ENCODE measurements at regions not wholly inside any gene's neighbourhood (a gene's known extent, or its start where the extent isn't known, plus 50 kb on each side); places are given as distances from the start of the nearest gene placed in this dataset.
"Not testable (repeated sequence)": the region's sequence is repeated elsewhere in the genome, so short reads cannot be mapped to it uniquely, and the experiment has no call there.

DNA sequence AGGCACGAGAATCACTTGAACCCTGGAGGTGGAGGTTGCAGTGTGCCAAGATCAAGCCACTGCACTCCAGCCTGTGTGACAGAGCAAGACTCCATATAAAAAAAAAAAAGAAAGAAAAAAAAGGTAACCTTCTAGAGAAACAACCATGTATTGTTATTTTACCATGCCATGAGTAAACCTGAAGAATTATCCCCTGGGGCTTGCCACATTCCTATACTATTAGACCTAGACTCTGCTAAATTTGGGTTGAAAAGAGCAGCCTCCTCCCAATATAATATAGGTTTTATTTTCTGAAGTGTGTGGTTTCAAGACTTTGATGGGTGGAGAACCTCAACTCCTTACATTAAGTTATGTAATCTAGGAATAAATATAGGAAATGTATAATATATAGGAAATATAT, 118.0 kb upstream of the KCTD3 start:
- H3K4me3 ChIP-seq, H3K27ac ChIP-seq: not testable (repeated sequence)

DNA sequence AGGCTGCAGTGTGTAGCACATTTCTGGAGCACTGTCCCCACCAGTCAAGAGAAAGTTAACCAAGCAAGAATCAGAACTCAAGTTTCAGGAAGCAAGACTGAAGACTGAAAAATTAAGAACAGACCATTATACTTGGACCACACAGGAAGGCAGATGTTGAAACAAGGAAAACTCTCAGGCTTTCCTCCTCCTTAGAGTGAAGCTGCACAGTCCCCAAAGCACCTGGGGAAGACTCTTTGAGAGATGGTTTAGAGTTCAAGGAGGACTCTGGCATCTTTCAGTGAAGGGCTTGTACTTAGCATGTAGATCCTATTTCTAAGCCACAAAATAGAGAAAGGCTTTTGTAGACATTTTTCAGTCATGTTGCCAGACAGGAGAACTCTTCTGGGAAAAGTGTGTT, 113.7 kb upstream of the KCTD3 start:
- Histone ChIP-seq H3K4me3 (no peak overlapping the region), H3K27ac (no peak overlapping the region)

DNA sequence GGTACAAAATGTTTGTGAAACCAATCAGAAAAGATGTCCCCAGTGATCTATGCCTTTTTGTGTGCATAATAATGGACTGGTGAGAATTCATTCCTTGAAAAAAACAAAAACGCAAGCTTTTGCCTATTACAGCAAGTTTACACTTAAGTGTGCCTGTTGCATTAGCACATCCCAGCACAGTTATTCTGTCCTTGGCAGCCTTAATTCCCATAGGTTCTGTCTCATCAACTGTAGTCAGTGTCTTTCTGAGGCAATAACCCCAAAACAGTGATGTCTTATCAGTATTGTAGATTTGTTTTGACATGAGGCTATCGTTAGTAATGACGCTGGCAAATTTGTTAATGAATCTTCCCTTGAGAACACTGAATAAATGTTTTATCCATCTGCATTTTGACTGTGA, 109.9 kb upstream of the KCTD3 start:
- Histone ChIP-seq H3K4me3 (no peak overlapping the region), H3K27ac (no peak overlapping the region)

DNA sequence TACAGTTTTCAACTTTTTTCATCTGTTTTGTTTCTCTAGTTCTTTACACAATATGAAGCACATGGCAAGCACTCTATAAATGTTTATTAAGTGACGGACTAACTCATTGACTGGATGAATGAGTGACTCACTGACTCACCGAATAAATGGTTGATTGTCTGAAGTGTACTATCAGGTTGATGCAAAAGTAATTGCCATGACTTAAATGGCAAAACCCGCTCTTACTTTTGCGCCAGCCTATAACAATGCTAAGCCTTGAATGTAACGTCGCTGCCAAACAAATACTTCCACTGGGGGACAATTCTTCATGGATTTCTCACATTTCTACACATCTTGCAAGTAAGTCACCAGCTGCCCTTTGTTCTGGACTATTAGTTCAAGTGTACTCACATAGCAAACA, 109.0 kb upstream of the KCTD3 start:
- no peak overlapping the region for H3K4me3 ChIP-seq
- no peak overlapping the region for H3K27ac ChIP-seq

DNA sequence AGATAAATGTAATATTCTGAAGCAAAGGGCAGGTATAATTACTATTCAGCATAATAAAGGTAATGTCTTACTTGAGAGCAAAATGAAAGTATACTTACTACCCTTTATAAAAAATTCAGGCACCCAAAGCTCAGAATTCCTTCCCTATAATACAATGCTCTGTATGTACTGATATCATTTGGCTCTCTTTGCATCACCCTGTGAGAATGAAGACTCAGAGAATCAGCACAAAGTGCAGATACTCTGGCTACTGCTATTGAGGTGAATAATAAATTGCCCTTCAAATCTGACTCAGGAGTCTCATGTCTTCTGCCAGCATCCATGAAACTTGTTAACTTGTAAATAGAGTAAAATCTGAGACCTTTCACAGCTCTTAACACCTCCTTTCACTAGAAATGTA, 108.5 kb upstream of the KCTD3 start:
- no peak overlapping the region for H3K27ac ChIP-seq
- H3K4me3 ChIP-seq, result no peak overlapping the region

DNA sequence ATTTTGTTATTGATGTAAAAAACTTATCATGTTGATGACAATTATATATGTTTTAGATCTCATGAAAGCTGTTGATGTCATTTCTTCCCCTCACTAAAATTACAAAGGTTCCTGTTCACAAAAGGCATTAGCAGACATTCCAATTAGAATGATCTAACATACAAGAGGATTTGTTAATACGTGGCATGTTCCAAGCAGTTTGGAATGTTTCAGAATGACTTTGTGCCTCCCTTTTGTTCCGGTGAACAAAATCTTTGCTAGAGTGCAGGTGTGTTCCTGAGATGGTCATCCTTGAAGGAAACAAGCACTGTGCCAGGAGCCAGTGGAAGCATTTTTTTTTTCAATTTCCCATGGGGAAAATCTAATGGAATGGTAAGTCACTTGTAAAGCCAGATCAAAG, 108.0 kb upstream of the KCTD3 start:
- no peak overlapping the region for H3K4me3 ChIP-seq
- no peak overlapping the region for H3K27ac ChIP-seq

DNA sequence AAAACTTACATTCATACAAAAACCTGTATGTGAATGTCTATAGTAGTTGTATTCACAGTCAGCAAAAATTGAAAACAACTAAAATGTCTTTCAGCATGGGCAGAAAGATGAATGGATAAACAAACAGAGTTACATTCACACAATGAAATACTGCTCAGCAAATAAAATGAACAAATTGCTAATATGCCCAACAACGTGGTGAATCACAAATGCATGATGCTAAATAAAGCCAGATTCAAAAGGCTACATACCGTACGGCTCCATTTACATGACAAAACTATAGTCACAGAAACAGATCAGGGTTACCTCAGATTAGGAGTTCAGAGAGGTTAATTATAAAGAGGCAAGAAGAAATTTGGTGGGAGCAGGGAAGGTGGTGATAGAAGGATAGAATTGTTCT, 100.7 kb upstream of the KCTD3 start:
- no peak overlapping the region for H3K27ac ChIP-seq
- no peak overlapping the region for H3K4me3 ChIP-seq

DNA sequence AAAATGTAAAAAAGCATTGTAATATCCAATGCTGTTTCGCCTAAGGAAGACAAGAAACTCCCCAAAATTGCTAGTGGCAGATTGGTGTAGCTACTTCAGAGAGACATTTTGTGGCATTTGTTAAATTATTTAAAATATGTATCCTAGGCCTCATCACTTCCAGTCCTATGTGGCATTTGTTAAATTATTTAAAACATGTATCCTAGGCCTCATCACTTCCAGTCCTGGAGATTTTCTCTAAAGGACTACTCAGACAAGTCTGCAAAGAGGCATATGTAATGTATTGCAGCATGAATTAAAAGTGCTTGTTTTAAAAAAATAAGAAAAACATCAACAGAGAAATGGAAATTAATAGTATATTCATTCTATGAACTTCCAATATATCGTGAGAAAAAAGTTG, 95.6 kb upstream of the KCTD3 start:
- no peak overlapping the region for H3K4me3 ChIP-seq
- H3K27ac ChIP-seq, result no peak overlapping the region

DNA sequence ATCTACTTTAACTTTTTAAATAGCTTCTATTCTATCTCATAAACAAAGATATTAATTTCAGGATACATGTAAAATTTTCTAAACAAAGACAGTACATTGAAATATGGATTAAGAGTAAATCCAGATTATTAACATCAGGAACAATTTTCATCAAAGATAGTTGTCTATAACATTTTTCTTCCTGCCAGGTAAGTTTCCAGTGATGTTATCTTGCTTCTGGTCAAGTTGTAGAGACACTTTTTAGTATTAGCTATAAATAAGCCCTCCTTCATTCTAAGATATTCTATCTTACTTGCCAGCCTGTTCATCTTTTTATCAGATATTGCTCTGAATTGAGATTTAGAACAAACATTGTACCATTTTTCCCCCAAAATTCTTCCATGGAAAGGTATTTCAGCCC, 94.4 kb upstream of the KCTD3 start:
- no peak overlapping the region for H3K4me3 ChIP-seq
- no peak overlapping the region for H3K27ac ChIP-seq

DNA sequence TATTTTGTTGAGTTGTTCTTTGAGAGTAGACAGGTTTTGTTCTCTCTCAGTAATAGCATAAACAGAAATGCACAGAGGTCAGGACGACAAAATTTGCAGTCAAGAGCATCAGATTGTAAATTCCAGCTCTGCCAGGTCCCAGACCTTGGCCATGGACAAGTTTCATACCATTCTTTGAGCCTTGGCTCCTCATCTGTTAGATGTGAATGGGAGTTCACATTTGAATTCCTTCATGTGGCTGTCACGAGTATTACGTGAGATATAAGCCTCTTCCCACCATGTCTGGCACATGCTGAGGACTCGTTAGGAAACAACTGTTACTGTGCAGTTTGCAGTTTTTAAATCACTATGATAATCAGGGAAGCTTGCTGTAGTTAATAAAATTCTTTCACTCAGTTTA, 93.2 kb upstream of the KCTD3 start:
- Histone ChIP-seq H3K4me3 (no peak overlapping the region), H3K27ac (no peak overlapping the region)

DNA sequence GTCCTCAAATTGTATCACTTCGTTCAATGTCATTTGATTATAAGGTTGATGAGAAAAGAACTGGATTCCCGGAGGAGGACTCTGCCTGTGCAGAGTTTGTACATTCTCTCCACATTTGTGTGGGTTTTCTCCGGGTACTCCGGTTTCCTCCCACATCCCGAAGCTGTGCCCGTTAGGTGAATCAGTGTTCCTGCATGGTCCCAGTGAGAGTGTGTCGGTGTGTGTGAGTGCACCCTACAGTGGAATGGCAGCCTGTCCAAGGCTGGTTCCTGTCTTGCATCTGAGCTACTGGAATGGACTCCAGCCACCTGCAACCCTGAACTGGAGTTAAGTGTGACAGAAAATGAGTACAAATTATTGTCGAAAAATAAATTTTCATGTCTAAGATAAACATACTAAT, 92.2 kb upstream of the KCTD3 start:
- Histone ChIP-seq H3K4me3 (no peak overlapping the region), H3K27ac (no peak overlapping the region)

DNA sequence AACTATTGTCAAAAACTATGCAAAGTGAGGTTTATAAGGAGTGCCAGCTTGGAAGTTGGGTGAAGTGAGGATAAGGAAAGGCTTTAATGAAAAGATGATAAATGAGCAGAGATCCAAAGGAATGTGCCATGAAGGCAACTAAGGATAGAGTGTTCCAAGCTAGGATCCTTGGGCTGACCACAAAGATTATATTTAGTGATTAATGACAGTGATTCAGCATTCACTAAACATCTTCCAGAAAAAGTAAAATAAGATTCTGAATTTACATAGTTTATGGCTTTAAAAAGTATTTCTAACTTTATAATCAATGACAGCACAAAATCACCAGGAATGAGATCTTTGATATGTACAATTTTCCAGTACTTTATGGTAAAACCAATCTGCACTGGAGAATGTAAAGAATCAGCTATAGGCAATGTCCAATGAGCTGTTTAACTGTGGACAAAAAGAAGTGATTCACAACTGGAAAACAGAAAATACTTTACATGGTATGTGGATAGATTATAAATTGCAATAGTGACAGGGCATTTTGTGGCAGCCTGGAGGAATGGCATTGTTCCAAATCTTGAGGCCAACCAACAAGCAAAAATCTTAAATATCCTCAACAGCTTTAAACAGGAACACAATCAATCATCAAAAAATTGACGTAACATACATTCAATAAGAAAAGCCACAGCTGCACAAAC, 91.2 kb upstream of the KCTD3 start:
- H3K27ac ChIP-seq, result no peak overlapping the region

DNA sequence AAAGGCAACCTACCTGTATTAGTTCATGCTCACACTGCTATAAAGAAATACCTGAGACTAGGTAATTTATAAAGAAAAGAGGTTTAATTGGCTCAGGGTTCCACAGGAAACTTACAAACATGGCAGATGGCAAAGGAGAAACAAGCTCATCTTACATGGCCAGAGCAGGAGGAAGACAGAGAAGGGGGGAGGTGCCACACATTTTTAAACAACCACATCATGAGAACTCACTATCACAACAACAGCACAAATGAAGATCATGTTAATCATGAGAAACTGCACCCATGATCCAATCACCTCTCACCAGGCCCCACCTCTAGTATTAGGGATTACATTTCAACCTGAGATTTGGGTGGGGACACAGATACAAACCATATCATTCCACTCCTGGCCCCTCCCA, 90.6 kb upstream of the KCTD3 start:
- H3K27ac ChIP-seq, result no peak overlapping the region
- H3K4me3 ChIP-seq, result no peak overlapping the region

More for the DNA sequence above, 91.2 kb upstream of the KCTD3 start:
- no peak overlapping the region for H3K4me3 ChIP-seq

DNA sequence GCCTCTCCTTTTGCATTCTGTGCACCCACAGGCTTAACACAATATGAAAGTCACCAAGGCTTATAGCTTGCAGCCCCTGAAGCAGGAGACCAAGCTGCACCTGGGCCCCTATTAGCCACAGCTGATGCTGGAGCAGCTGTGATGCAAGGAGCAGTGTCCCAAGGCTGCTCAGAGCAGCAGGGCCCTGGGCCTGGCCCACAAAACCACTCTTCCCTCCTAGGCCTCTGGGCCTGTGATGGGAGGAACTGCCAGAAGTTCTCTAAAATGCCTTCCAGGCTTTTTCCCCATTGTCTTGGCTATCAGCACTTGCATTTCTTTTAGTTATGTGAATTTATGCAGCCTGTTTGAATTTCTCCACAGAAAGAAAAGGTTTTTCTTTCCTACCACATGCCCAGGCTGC, 89.5 kb upstream of the KCTD3 start:
- no peak overlapping the region for H3K4me3 ChIP-seq
- H3K27ac ChIP-seq, result no peak overlapping the region

DNA sequence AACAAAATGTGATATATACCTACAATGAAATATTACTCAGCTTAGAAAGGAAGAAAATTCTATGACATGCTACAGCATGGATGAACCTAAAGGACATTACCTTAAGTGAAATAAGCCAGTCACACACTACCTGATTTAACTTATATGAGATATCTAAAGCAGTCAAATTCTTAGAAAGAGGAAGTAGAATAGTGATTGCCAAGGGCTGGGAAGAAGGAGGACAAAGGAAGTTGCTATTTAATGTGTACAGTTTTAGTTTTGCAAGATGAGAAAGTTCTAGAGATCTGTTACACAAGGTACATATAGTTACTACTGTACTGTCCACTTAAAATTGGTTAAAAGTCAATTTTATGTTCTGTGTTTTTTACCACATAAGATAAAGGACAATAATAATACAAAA, 87.5 kb upstream of the KCTD3 start:
- Histone ChIP-seq H3K4me3 (no peak overlapping the region), H3K27ac (no peak overlapping the region)

DNA sequence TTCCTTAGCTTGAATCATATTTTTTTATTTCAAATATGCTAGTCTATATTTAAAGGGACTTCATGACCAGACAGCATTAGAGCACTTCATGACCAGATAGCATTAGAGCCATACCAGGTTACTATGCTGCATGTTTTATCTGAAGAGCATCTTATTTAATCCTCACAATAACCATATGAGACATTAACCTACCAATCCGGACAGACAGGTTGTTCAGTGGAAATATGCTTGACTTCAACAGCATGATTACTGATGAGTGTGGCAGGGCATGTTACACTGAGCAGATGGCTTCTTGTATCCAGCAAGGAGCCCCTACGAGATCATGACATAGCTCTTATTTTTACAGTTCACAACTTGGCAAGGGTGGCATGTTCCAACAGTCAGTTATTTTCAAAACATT, 85.0 kb upstream of the KCTD3 start:
- no peak overlapping the region for H3K4me3 ChIP-seq
- H3K27ac ChIP-seq, result no peak overlapping the region

DNA sequence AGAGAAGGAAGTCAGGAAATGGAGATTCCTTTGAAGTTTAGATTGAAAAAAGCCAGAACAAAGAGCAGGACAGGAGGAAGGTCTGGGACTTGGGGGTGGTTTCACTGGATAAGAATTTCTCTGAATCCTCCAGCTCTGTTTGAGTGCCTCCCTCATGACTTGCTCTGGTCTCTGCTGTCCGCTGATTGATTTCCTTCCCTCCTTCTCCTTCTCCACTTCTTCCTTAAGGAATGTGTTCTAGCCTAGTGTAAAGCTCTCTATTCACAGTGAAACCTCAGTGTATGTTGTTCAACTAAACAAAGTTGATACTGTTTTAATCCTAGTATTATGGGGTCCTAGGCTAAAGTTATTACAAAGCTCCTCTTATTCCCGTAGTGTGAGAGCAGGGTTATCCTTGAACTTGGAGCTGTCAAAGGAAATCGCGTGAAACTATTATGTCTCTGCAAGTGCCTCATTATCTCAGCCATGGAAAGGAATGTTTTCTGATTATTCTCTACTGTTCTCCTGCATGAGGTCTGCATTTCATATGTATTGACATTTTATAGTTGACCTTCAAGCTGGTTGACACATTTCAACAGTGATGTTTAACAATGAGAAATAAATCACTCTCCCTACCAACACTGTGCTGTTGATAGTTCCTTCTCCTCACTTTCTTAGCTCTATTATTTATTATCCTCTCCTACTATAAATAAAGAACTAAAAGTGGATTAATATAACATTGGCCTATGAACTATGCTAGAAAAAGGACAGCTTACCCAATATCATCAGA, 82.7 kb upstream of the KCTD3 start:
- Histone ChIP-seq H3K27ac (no peak overlapping the region), H3K4me3 (no peak overlapping the region)

DNA sequence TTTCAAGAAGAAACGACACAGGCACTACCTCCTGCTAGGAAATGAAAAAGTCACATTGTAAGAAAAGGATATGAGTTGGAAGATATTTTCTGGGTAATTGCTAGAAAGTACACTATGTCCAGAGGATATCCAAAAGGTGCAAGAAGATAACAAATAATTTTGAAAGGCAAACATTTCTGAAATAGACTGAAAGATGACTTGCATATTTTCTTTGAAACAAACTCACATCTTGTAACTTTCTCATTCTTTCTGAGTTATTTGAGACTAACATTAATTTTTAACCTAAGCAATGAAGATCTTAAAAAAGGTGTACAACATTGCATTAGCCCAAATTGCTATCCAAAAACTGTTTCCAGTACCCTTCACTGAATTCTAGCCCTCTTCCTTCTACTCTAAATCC, 79.6 kb upstream of the KCTD3 start:
- H3K4me3 ChIP-seq, result no peak overlapping the region
- H3K27ac ChIP-seq, result no peak overlapping the region

DNA sequence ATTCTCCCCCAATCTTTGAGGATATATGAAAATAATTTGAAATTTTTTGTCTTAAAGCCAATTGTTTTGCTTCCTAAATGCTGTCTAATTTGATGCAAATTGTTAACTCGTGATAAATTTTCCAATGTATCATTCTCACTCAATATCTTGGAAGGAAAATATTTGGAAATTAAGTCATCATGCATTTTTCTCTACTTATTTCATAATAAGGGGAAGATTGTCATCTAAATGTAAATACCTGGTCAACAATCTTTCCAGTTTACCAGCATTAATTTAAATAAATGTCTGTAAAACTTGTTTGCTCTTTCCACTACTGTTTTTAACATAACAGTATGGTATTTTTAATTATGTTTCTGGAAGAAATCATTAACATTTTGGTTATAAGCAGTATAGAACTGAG, 78.3 kb upstream of the KCTD3 start:
- Histone ChIP-seq H3K27ac (no peak overlapping the region), H3K4me3 (no peak overlapping the region)

DNA sequence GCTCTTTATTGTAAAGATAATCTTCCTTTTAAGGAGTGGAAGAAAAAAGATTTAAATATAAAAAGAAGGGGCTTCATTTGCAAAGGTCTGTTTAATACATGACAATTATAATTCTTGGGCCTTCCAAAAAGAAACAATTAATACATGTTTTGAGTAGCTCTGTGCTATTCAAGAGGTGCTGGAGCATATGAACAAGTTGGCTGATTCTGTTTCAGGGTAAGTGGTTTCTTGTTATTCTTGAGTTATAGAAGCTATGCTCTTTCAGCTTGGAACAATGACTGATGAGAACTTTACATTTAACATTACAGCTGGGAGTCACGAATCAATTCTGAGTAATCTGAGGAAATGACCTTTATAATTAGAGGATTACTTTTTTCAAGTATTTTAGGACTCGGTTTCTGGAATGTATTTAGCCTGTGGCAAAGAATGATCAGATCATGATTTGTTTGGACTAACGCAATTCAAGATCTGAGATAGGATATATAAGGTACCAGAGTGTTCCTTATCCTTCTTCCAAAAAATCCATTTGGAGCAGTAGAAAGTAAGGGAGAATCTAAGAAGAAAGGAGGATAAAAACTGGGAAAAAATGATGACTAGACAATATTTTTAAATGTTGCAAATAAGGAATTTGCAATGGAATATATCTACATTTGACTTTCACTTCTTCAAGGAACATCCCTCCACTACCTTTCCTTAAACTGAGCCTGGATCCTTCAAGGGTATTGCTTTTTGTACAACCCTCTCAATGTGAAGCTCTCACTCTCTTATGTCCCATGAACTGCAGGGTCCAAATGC, 77.1 kb upstream of the KCTD3 start:
- no peak overlapping the region for H3K4me3 ChIP-seq
- no peak overlapping the region for H3K27ac ChIP-seq

DNA sequence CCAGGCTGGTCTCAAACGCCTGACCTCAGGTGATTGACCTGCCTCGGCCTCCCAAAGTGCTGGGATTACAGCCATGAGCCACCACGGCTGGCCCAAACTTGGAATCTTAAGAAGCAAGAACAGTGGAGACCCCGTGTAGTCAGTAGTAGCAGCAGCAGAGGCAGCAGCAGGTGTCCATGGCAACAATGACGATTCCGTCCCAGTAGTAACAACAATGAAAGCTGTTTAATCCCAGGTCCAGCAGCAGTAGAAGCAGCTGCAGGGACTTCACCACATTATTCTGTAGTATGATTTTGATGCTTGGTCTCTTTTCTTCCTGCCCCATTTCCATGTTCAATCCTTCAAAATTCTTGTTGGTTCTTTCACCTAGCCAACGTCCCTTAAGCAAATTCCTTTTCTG, 69.6 kb upstream of the KCTD3 start:
- no peak overlapping the region for H3K27ac ChIP-seq
- no peak overlapping the region for H3K4me3 ChIP-seq

Measured in skin epidermis (tissue), 12 donors.